Limb (tissue), 2 donors: ENCODE measurements at regions not wholly inside any gene's neighbourhood (a gene's known extent, or its start where the extent isn't known, plus 50 kb on each side); places are given as distances from the start of the nearest gene placed in this dataset.
"Not testable (repeated sequence)": the region's sequence is repeated elsewhere in the genome, so short reads cannot be mapped to it uniquely, and the experiment has no call there.

Experiments used
- DNase-seq, 2 donors: peaks; one replicate each; pipeline ENCODE4 v3.0.0-alpha.2; 2016; ENCODE audit errors: extremely low spot score in 2 of 2

DNA sequence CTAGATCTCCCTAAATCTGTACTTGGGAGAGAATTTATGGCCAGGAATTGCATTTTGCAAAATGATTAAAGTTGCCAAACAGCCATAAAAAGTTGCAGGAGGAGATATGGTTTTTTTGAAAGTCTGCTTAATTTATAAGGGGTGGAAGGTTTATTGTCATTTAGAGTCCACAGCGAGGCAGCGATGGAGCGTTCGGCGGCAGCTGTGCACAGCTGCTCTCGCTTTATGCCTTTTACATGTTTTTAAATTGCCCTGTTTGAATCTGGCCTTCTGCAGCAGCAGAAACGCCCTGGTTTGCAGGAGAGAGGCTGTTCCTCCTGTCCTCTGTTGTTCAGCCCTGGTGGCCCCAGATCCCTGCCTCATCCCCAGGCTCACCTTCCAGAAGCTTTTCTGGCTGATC, 144.9 kb upstream of the POU3F1 start:
- DNase-seq: peak in 1 of 2 donors; percentile 38

DNA sequence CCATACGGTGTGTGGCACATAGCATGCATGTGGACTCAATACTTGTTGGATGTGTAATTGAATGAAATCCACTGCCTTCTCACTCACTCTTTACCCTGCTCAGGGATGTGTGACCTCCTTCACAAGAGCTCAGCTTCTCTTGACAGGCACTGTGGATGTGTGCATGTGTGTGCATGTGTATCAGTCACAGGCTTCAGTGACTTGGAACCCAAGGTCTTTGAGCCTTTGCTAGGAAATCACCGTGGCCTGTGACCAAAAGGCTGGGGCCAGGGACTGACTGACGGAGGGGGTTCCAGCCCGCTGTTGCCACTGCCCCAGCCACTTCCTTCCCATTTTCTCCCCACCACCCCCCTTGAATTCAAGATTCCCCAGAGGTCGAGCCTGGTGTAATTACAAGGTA, 144.4 kb upstream of the POU3F1 start:
- no peak for DNase-seq

DNA sequence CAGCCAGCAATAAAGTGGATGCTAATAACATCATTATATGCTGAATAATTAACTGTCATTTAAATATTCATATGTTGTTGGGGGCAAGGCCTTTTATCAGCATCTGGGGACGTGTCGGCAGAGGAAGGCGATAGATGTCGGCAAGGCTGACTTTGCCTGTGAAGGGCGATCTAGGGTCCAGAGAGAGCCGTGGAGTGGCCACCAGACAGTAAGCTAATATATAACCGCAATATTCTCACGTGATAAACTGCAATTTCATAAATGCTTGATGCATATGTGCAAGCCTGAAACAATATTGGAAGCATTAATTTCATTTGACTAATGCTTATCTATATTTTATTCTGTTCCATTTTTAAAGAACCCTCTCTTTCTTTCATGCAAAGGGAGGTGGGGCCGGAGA, 141.0 kb upstream of the POU3F1 start:
- no peak for DNase-seq

DNA sequence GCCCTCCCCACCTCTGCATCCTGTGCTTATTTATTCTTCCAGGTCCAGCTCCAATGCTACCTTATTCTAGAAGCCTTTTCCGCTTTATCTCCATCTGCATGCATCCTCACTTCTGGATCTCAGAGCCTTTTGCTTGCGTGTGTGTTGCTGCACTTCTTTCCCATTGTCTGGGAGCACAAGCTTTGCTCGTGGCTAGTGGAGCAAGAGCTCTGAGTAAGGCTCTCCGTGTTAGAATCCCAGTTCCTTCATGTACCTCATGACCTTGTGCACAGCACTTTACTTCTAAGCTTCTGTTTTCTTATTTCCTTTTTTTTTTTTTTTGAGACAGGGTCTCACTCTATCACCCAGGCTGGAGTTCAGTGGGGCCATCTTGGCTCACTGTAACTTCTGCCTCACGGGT, 140.0 kb upstream of the POU3F1 start:
- DNase-seq: no peak

DNA sequence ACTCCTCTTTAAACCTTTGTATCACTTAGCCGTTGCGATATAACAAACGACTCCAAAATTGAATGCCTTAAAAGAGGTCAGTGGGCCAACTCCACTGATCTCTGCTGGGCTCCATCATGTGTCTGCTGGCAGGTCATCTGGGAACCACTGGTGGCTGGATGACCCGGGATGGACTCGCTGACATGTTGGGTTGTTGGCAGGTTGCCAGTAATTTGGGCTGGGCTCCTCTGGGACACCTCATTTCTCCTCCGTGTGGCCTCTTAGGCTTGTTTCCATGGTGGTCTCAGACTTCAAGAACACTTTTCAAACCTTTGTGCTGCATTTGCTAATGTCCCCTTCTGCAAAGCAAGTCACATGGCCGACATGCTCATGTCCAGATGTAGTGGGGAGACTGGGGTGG, 139.3 kb upstream of the POU3F1 start:
- DNase-seq: no peak

DNA sequence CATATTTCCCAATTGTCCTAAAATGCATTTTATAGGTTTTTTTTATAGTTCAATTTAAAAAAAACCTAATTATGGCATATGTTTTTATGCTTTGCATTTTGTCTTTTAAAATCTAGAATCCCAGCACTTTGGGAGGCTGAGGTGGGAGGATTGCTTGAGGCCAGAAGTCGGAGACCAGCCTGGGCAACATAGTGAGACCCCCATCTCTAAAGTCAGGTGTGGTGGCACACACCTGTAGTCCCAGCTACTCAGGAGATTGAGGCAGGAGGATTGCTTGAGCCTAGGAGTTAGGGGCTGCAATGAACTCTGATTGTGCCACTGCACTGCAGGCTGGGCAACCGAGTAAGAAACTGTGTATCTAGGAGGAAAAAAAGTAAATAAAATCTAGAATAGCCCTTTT, 137.2 kb upstream of the POU3F1 start:
- no peak for DNase-seq

DNA sequence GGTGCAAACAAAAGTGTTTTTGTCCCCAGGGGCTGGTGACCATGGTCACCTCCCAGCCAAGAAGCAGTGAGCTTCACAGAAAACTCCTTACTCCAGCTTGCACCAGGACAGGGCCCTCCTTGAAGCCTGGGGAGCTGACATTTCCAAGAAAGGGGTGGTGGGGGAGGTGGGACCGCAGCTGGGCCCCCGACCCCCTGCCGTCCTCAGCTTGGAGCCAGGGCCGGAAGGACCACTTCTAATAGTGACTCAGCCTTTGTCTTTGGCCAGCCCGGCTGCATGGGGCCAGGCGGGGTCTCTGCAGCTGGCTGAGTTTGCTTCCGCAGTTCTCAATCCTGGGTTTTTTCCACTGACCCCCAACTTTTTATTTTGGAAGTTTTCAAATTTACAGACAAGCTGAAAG, 136.5 kb upstream of the POU3F1 start:
- DNase-seq: no peak

DNA sequence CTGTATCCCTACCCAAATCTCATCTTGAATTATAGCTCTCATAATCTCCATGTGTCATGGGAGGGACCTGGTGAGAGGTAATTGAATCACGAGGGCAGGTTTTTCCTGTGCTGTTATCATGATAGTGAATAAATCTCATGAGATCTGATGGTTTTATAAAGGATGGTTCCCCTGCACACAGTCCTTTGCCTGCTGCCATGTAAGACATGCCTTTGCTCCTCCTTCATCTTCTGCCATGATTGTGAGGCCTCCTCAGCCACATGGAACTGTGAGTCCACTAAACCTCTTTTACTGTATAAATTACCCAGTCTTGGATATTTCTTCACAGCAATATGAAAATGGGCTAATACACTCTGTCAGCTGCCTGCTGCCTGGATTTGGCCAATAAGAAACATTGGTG, 133.8 kb upstream of the POU3F1 start:
- DNase-seq: not testable (repeated sequence)

DNA sequence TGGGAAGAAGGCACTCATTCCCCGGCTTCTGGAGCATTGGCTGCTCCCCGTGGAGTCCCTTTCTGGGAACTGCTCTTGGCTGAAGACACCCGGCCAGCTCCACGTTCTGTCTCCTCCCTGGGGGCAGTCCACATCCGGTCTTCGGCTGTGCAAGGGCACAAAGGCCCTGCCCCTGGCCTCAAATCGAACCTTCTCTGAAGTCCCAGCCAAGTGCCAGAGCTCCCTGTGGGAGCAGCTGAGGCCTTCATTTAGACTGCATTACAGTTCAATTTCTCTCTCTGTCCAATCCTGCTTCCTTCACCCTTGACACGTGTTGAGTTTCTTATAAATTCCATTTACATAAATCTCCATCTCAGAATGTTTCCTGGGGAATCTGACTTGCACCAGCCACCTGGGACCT, 132.9 kb upstream of the POU3F1 start:
- DNase-seq: no peak

DNA sequence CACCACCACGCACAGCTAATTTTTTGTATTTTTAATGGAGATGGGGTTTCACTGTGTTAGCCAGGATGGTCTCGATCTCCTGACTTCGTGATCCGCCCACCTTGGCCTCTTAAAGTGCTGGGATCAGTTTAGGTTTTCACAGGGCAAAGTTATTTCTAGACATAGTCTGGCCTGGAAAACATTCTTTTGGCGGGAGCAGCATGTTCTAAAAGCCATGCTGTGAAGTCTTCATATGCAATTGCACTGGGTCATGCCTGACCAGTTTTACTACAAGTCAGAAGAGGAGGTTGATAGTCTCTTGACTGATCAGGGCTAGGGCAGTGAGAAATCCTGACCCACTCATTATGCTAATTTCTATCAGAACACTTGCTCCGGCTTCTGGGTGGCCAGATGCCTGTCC, 131.6 kb upstream of the POU3F1 start:
- DNase-seq: no peak

DNA sequence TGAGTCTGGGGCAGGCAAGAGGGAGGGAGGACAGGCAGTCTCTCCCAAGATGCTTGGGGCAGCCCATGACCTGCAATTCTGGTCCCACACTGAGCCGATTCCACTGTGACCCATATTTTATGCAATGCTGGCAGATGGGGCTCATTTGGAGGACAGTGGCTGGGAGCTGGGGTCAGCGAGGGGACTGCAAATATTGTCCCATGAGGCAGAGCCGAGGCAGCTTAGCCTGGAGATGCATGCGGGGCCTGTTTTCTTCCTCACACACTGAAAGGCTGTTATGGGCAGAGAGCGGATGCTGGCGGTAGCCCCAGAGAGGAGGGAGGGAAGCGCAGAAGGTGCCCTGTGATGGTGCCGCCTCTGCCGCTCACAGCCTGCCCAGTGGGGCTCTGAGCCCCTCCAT, 128.5 kb upstream of the POU3F1 start:
- no peak for DNase-seq

DNA sequence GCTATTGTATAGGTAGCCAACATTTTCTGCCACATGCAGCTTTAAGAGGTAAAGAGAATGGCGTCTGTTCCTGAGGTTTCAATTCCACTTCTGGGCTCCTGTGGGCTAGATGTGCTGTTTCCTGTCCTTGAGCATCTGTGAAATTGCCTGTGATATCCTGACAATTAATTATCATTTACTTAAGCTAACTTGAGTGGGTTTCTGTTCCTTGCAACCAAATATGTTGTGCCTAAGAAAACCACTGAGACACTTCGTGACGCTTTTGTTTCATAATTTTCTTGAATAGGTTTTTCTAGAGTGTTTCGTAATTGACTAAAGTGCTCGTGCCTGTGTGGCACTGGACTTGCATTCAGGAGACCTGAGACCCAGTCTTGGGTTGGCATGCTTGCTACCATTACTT, 127.3 kb upstream of the POU3F1 start:
- DNase-seq: no peak

DNA sequence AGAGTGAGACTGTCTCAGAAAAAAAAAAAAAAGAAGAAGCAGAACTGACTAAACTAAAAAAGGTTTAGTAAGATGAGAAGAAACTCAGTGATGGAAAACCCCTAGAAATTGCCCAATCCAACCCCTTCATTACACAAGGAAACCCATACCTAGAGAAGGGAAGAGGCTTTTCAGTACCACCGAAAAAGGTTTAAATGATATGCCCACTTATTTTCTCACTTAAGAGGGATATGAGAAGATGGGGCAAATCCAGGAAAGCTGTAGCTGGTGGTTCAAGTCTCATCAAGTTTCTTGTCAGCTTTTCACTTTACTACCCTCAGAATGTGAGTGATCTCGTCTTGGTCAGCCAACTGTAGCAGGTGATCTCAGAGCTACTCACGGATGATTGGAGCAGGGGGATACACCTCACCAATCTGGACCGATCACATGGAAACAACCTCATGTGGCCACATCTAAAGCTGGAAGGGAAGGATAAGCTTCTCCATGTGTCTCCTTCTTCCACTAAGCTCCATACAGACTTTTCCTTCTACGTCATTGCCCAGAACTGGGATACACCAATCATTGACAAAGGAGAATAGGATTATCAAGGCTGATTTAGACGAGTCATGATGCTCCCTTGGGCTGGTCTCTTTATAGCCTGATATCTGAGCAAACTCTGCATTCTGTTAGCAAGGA, 126.7 kb upstream of the POU3F1 start:
- DNase-seq: no peak

DNA sequence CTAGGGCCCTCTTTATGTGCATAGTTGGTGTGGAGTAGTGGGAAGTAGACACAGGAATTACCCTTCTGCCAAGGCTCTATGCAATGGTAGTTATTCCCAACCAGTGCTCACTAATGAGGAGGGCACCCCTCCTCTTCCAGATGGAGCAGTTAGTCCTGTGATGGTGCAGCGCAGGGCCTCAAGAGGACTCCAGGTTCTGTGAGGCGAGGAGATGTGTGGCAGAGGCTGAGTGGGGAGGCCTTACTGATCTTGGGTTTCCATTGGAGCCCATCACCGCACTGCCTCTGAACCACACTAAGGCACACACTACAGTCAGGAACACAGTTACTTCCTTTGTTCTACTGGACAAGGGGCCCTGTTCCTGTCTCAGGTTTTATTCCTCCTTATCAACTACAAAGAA, 122.5 kb upstream of the POU3F1 start:
- no peak for DNase-seq

DNA sequence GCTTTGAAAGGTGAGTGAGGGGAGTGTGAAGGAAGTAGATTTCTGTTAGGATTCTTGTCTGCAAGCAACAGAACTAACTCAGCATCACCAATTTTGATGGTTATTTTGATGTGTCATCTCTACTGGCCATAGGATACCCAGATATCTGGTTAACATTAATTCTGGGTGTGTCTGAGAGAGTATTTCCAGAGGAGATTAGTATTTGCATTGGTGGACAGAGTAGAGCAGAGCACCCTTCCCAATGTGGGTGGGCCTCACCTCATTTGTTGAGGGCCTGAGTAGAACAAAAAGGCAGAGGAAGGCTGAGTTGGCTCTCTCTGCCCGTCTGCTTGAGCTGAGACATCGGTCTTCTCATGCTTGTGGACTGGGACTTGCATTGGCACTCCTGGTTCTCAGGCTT, 121.8 kb upstream of the POU3F1 start:
- DNase-seq: no peak

DNA sequence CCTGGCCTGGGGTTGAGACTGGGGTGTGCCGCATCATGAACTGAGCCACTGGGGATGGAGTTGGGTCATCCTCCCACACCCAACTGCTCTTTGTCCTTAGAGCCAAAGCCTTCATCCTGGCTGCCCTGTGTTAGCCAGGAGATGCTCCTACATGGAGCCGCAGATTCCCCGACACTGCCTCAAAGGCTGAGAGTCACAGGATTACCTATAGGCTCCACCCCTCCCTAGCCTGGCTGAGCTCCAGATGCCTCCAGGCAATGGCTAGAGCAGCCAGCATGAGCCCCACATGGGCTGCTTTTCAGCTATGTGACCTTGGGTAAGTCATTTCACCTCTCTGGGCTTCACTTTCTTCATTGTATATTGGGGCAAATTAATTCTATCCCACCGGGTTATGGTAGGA, 119.9 kb upstream of the POU3F1 start:
- DNase-seq: no peak

DNA sequence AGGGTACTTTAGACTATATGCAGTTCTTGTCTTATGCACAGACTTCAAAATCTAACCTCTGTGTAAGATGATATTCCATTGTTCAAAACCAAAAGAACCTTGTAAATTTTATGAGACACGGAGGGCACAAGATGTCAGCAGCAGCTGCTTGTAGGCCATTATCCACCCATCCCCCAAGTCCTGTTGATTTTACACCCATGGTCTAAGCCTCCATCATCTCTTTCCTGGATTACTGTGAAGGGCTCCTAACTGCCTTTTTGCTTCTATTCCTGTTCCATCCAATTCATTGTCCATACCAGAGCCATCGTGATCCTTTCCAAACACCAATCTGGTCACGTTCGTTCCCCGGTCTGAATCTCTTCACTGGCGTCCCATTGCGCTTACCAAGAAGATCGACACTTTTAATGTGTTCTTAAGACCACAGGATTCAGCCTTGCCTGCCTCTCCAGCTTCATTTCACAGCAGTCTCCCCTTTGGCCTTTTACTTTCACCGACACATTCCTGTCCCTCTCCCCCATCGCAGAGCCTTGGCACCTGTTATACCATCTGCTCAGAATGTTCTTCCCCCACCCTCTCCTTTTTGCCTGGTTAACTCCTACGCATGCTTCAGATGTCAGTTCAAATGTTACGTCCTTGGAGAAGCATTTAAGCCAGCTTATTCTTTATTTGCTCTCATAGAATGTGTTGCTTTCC, 107.3 kb upstream of the POU3F1 start:
- no peak for DNase-seq

DNA sequence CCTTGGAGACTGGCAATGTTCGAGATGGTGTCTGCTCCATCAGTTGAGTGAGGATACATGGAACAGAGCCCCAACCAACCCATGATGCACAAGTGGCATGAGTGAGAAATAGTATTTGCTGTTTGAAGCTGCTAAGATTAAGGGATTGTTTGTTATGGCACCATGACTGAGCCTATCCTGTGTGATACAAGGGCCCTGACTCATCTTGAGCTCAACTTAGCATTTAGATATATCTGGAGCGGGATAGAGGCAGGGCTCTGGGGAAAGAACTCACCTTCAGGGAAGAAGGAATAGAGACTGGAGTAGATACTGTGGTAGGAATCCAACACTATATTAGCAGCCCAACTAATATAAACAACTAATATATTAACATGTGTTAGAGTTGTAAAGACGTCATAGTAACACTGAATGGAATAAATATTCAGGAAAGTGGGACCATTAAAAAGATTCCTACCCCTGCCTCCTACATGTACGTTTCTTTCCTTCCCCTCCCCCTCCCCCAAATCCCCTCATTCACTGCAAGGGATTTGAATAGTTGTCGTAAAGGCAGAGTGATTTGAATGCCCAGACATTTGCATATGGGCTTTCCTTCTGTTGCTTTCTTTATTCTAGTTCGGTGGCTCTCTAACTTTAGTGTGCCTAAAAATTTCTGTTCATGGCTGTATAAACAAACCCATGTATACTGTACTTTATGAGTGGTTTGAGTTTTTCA, 106.6 kb upstream of the POU3F1 start:
- no peak for DNase-seq

DNA sequence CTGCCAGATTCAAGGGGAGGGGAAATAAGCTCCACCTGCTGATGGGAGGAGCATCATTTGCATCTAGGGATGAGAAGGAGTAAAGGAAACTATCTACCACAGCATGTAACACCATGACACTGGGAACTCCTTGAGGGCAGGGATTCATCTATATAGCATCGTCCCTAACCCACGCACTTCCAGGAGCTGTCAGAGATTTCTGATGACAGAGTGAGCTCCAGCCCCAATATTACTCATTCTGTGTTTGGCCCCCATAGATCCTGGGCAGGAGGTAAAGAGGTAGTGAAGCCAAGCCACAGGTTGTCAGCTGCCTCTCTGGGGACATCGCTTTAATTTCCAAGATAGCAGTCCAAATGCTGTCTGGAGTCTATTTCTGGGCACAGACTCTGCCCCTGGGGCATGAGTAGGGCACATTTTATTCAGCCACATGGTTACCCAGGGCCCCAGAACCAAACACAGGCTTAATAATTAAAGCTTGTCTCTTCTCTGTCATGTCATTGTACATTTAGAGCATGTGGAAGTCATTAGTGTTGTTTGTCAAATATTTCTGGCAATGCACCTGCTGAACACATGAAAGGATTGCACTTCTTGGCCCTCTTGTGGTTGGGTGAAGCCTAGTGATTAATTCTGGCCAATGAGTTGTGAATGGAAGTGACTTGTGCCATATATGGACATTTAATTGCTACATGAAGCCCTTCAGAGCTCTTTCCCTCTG, 105.9 kb upstream of the POU3F1 start:
- no peak for DNase-seq

DNA sequence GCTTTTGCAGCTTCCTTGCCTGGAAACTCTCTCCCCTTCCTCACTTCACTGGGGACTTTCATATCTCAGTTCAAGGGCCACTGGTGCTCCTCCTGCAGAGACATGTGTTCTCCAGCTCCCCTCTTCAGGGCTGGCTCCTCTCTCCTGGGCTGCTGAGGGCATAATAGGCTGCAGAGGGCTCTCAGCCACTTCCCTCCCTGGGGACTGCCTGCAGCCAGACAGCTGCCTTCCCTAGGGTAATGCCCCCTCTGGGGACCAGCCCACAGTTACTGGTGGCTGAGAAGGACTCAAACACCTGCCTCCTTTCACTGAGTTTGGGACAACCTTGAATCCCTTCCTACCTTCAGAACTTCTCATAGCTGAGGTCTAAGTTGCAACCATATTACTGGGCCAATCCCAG, 104.8 kb upstream of the POU3F1 start:
- DNase-seq: no peak

DNA sequence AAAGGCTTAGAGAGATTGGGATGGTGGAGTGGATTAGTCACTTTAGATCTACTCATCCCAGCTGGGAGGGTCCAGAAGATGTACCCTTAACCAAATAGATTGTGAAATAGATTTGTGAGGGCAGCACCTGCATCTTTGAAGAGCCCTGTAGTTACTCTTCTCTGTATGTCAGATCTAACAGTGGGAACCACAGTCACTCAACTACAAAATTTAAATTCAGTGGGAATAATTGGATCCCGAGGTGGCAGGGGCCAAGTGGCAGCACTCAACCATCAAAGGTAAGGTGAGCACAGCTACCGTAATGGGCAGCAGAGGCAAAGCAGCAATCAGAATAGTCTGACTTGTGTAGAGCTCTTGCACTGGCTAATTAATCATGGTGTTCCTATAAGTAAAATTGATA, 99.5 kb upstream of the POU3F1 start:
- not testable (repeated sequence) for DNase-seq

DNA sequence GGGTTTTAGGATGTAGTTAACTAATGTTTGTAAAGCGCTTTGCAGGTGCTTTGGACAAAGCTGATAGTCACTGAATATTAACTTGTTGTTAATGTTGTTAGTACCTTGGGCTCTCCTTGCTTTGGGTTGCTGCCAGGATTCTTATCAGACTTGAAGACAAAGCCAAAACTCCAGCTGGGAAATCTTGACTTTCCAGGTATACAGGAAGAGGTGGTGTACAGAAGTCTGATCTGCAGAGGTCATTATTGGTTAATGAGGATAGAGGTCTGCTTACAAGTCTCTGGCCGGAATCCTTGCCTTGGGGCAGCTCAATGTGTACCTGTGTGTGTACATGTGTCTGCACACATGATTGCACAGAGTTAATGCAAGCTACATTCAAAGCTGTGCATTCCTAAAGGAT, 96.0 kb upstream of the POU3F1 start:
- DNase-seq: no peak
